ENCODE measurements at regions not wholly inside any gene's neighbourhood (a gene's known extent, or its start where the extent isn't known, plus 50 kb on each side); places are given as distances from the start of the nearest gene placed in this dataset.

DNA sequence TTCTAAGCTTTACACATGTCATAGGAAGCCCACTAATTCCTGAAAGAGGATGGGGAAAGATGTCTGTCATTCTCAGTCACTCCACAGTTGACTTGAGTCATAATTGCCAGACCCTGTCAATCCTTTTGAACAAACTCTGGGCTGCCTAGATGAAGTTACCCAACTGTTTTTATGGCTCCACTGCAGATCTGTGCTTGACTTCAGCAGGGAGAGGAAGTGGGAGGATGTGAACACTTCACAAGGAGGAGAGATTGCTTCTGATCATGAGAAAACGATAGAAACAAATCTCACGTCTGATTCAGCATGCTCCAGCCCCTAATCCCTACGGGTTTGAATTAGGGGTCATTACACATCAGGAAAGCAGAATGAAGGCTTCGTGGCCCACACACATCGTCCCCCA is 596.6 kb upstream of the CELF2 start:
- TF ChIP-seq, protein P1, sequence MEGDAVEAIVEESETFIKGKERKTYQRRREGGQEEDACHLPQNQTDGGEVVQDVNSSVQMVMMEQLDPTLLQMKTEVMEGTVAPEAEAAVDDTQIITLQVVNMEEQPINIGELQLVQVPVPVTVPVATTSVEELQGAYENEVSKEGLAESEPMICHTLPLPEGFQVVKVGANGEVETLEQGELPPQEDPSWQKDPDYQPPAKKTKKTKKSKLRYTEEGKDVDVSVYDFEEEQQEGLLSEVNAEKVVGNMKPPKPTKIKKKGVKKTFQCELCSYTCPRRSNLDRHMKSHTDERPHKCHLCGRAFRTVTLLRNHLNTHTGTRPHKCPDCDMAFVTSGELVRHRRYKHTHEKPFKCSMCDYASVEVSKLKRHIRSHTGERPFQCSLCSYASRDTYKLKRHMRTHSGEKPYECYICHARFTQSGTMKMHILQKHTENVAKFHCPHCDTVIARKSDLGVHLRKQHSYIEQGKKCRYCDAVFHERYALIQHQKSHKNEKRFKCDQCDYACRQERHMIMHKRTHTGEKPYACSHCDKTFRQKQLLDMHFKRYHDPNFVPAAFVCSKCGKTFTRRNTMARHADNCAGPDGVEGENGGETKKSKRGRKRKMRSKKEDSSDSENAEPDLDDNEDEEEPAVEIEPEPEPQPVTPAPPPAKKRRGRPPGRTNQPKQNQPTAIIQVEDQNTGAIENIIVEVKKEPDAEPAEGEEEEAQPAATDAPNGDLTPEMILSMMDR (IDR thresholded peaks at IDR 0.05) = no peak
- TF ChIP-seq EZH2 (IDR thresholded peaks at IDR 0.05) = no peak
- TF ChIP-seq EZH2phosphoT487 (IDR thresholded peaks at IDR 0.05) = no peak

All from neural progenitor cell (in vitro differentiated cells).